ENCODE measurements at regions not wholly inside any gene's neighbourhood (a gene's known extent, or its start where the extent isn't known, plus 50 kb on each side); places are given as distances from the start of the nearest gene placed in this dataset.

- no peak overlapping the region for H3K4me3 Mint-ChIP-seq
- no peak for ATAC-seq (ENCODE audit: low read depth)
Observed at GRCh38 chr5:26121338-26121737, 917.0 kb downstream of the CDH9 start.

GRCh38 chr5:26104175-26104574 is 934.2 kb downstream of the CDH9 start:
- Histone ChIP-seq H3K27me3 (replicated peaks in 1 of 4; ENCODE audit: control extremely low read depth in 1 of 4, control insufficient read depth in 3 of 4, insufficient read depth in 4 of 4, low read length in 3 of 4) (no peaks in the 10 kb centered on the region), H3K27ac (ENCODE audit: low read length in 2 of 2) (no peak overlapping the region), H3K4me1 (ENCODE audit: control insufficient read depth in 2 of 2, insufficient read depth in 2 of 2, low read length in 2 of 2) (no peaks in the 10 kb centered on the region), H3K9me3 (ENCODE audit: control extremely low read depth in 1 of 3, control insufficient read depth in 2 of 3, insufficient read depth in 1 of 3, low read length in 2 of 3) (no peaks in the 10 kb centered on the region), H3K36me3 (replicated peaks in 1 of 2; ENCODE audit: control extremely low read depth in 1 of 2, control insufficient read depth in 1 of 2, extremely low read depth in 1 of 2, insufficient read depth in 2 of 2, low read length in 1 of 2) (no peaks in the 10 kb centered on the region), H3K79me2 (ENCODE audit: control insufficient read depth, insufficient read depth, low read length) (no peaks in the 10 kb centered on the region), H3K4me2 (replicated peaks; ENCODE audit: low read depth, low read length, poor library complexity, severe bottlenecking) (no peak overlapping the region), H3K9ac (ENCODE audit: low read length) (no peak overlapping the region), H4K20me1 (ENCODE audit: control insufficient read depth, insufficient read depth, low read length, poor library complexity, severe bottlenecking) (no peaks in the 10 kb centered on the region), H2AFZ (ENCODE audit: insufficient read depth, low read depth, low read length, poor library complexity, severe bottlenecking) (no peak overlapping the region), H3K4me3 (ENCODE audit: control extremely low read depth in 1 of 5, extremely low read depth in 1 of 5, insufficient read depth in 1 of 5, low read depth in 2 of 5, low read length in 4 of 5) (no peak overlapping the region)
- WGBS (ENCODE audit: insufficient coverage), result 100% methylated on average over 1 of the region's 2 CpGs
- H3K9me3 Mint-ChIP-seq (ENCODE audit: insufficient read depth), result peaks cover 12% of the 10 kb centered on the region
- H3K4me1 Mint-ChIP-seq, result no peaks in the 10 kb centered on the region
- ATAC-seq (ENCODE audit: low read depth) (no peak), DNase-seq (no peak)
- ChIA-PET POLR2A (no interaction called here), CTCF (no interaction called here)
- no peak overlapping the region for H3K4me3 Mint-ChIP-seq
- no peak for TF ChIP-seq EZH2 (IDR thresholded peaks at IDR 0.05; ENCODE audit: borderline replicate concordance, insufficient read depth, low read depth, low read length, poor library complexity, severe bottlenecking)
- H3K27ac Mint-ChIP-seq, result no peak overlapping the region
- intact Hi-C loops (cut with micrococcal nuclease), result no loop called here
- no peaks in the 10 kb centered on the region for H3K27me3 Mint-ChIP-seq

More at GRCh38 chr5:26121338-26121737, 917.0 kb downstream of the CDH9 start:
- no peaks in the 10 kb centered on the region for H3K36me3 ChIP-seq (replicated peaks in 1 of 2; ENCODE audit: control extremely low read depth in 1 of 2, control insufficient read depth in 1 of 2, extremely low read depth in 1 of 2, insufficient read depth in 2 of 2, low read length in 1 of 2)
- H4K20me1 ChIP-seq (ENCODE audit: control insufficient read depth, insufficient read depth, low read length, poor library complexity, severe bottlenecking), result no peaks in the 10 kb centered on the region
- WGBS (ENCODE audit: insufficient coverage), result 60% methylated on average over 4 of the region's 6 CpGs
- DNase-seq, result no peak
- no peaks in the 10 kb centered on the region for H3K27me3 ChIP-seq (replicated peaks in 1 of 4; ENCODE audit: control extremely low read depth in 1 of 4, control insufficient read depth in 3 of 4, insufficient read depth in 4 of 4, low read length in 3 of 4)
- no peak overlapping the region for H3K4me2 ChIP-seq (replicated peaks; ENCODE audit: low read depth, low read length, poor library complexity, severe bottlenecking)
- no peak overlapping the region for H3K9ac ChIP-seq (ENCODE audit: low read length)
- H3K4me1 Mint-ChIP-seq, result no peaks in the 10 kb centered on the region
- no peaks in the 10 kb centered on the region for H3K79me2 ChIP-seq (ENCODE audit: control insufficient read depth, insufficient read depth, low read length)
- no peak overlapping the region for H3K4me3 ChIP-seq (ENCODE audit: control extremely low read depth in 1 of 5, extremely low read depth in 1 of 5, insufficient read depth in 1 of 5, low read depth in 2 of 5, low read length in 4 of 5)
- no peaks in the 10 kb centered on the region for H3K9me3 ChIP-seq (ENCODE audit: control extremely low read depth in 1 of 3, control insufficient read depth in 2 of 3, insufficient read depth in 1 of 3, low read length in 2 of 3)
- H3K27ac Mint-ChIP-seq, result no peak overlapping the region
- ChIA-PET POLR2A (no interaction called here), CTCF (no interaction called here)
- intact Hi-C loops (cut with micrococcal nuclease), result no loop called here
- no peak for TF ChIP-seq EZH2 (IDR thresholded peaks at IDR 0.05; ENCODE audit: borderline replicate concordance, insufficient read depth, low read depth, low read length, poor library complexity, severe bottlenecking)
- TF ChIP-seq CTCF (IDR thresholded peaks at IDR 0.05), result no peak
- H3K9me3 Mint-ChIP-seq (ENCODE audit: insufficient read depth), result peaks cover 2% of the 10 kb centered on the region
- no peak overlapping the region for H2AFZ ChIP-seq (ENCODE audit: insufficient read depth, low read depth, low read length, poor library complexity, severe bottlenecking)
- H3K4me1 ChIP-seq (ENCODE audit: control insufficient read depth in 2 of 2, insufficient read depth in 2 of 2, low read length in 2 of 2), result no peaks in the 10 kb centered on the region
- H3K27me3 Mint-ChIP-seq, result no peaks in the 10 kb centered on the region
- no peak overlapping the region for H3K27ac ChIP-seq (ENCODE audit: low read length in 2 of 2)

All from B cell (primary cell).